Stimulated activated naive CD8-positive, alpha-beta T cell treated with anti-CD3 and anti-CD28 coated beads, Interleukin-15, Interleukin-2, amounts not matched to agents 100 U/mL and 50 U/mL, for 24 hours (primary cell): ENCODE measurements at regions not wholly inside any gene's neighbourhood (a gene's known extent, or its start where the extent isn't known, plus 50 kb on each side); places are given as distances from the start of the nearest gene placed in this dataset.

ENCODE experiments used
- ATAC-seq: fragments of 150-1000 bp; cut with Tn5 transposase; one replicate; pipeline ENCODE4 v1.10.0; 2021
- DNase-seq: peaks from one replicate; pipeline ENCODE4 v3.0.0; 2021

- DNase-seq (no peak), ATAC-seq (no peak)
Measured at GRCh38 chr6:11358904-11359830, 126.7 kb upstream of the NEDD9 start.

- DNase-seq = no peak
- ATAC-seq = no peak
Measured at GRCh38 chr6:11357285-11357684, 124.8 kb upstream of the NEDD9 start.

GRCh38 chr6:11356404-11357155 lies 124.1 kb upstream of the NEDD9 start:
- DNase-seq = no peak
- no peak for ATAC-seq

- DNase-seq (peak; percentile 74), ATAC-seq (peak; percentile 89)
Measured at GRCh38 chr6:11353921-11354389, 121.5 kb upstream of the NEDD9 start.

GRCh38 chr6:11350294-11350693 lies 117.8 kb upstream of the NEDD9 start:
- no peak for DNase-seq
- no peak for ATAC-seq

- ATAC-seq (no peak), DNase-seq (no peak)
Measured at GRCh38 chr6:11349880-11350279, 117.4 kb upstream of the NEDD9 start.

- no peak for DNase-seq
- no peak for ATAC-seq
Measured at GRCh38 chr6:11346516-11346915, 114.0 kb upstream of the NEDD9 start.

GRCh38 chr6:11345536-11345935 lies 113.1 kb upstream of the NEDD9 start:
- ATAC-seq (no peak), DNase-seq (no peak)

GRCh38 chr6:11343963-11344723 lies 111.7 kb upstream of the NEDD9 start:
- ATAC-seq (peak; percentile 44), DNase-seq (no peak)

- ATAC-seq (no peak), DNase-seq (no peak)
Measured at GRCh38 chr6:11341867-11342266, 109.4 kb upstream of the NEDD9 start.

GRCh38 chr6:11341303-11341702 lies 108.8 kb upstream of the NEDD9 start:
- ATAC-seq (no peak), DNase-seq (no peak)

- ATAC-seq (no peak), DNase-seq (no peak)
Measured at GRCh38 chr6:11339380-11339779, 106.9 kb upstream of the NEDD9 start.

GRCh38 chr6:11337306-11337705 lies 104.8 kb upstream of the NEDD9 start:
- ATAC-seq = no peak
- no peak for DNase-seq

- no peak for DNase-seq
- no peak for ATAC-seq
Measured at GRCh38 chr6:11335826-11336225, 103.4 kb upstream of the NEDD9 start.

- peak; percentile 11 for ATAC-seq
Measured at GRCh38 chr6:11333132-11333849, 100.8 kb upstream of the NEDD9 start.

GRCh38 chr6:11332463-11332862 lies 100.0 kb upstream of the NEDD9 start:
- no peak for ATAC-seq
- DNase-seq = no peak

More at GRCh38 chr6:11333132-11333849, 100.8 kb upstream of the NEDD9 start:
- no peak for DNase-seq

- DNase-seq (no peak), ATAC-seq (no peak)
Measured at GRCh38 chr6:11331111-11331510, 98.6 kb upstream of the NEDD9 start.

GRCh38 chr6:11330413-11330760 lies 97.9 kb upstream of the NEDD9 start:
- ATAC-seq (no peak), DNase-seq (no peak)

- DNase-seq (no peak), ATAC-seq (peak; percentile 88)
Measured at GRCh38 chr6:11329726-11330412, 97.4 kb upstream of the NEDD9 start.

GRCh38 chr6:11328613-11329247 lies 96.3 kb upstream of the NEDD9 start:
- ATAC-seq (no peak), DNase-seq (no peak)

GRCh38 chr6:11327961-11328360 lies 95.5 kb upstream of the NEDD9 start:
- no peak for ATAC-seq
- no peak for DNase-seq
